PC-3 (cell line): ENCODE measurements at regions not wholly inside any gene's neighbourhood (a gene's known extent, or its start where the extent isn't known, plus 50 kb on each side); places are given as distances from the start of the nearest gene placed in this dataset.
A peak's percentile ranks its signal among the peaks of the same experiment; 100 is the strongest.

Source experiments
- ATAC-seq: fragments of 200-7000 bp; cut with Tn5 transposase; 2 replicates; pipeline ENCODE4 v1.9.1; 2020; ENCODE audit warnings: mild to moderate bottlenecking, moderate library complexity
- BruUV-seq: library from RNA; stranded (reverse); fragments of 400-500 nt; replicated peaks from 2 replicates; lab custom pipeline; 2021; lab: Mats Ljungman, UMichigan
- CTCF ChIA-PET: fragments of 300-600 bp; sonication (Branson Sonifier 250); formaldehyde crosslinking; loops from one replicate; lab custom pipeline; 2022; ENCODE audit warnings: antibody characterized with exemption; lab: Charles Lee
- POLR2A ChIA-PET: fragments of 300-600 bp; sonication (Branson Sonifier 250); formaldehyde crosslinking; loops from one replicate; lab custom pipeline; 2022; ENCODE audit warnings: antibody characterized with exemption; ENCODE audit not compliant: unreplicated experiment; lab: Charles Lee
- DNase-seq: peaks from one replicate; pipeline ENCODE4 v3.0.0-alpha.2; 2015
- H2AFZ ChIP-seq: fragments of 300-600 bp; sonication (generic); 2 replicates; pipeline ENCODE4 v1.6.0; 2016; ENCODE audit warnings: antibody characterized with exemption, low read length
- H3F3A ChIP-seq: fragments of 300-600 bp; sonication (generic); one replicate; pipeline ENCODE4 v1.6.0; 2017; ENCODE audit warnings: antibody characterized with exemption, low read length, control low read depth, mild to moderate bottlenecking; ENCODE audit not compliant: unreplicated experiment
- H3K27ac ChIP-seq: fragments of 300-600 bp; sonication (generic); 2 replicates; pipeline ENCODE4 v1.5.1; 2016; ENCODE audit warnings: mild to moderate bottlenecking, low read length
- H3K27me3 ChIP-seq: fragments of 300-600 bp; sonication (generic); 2 replicates; pipeline ENCODE4 v1.6.1; 2016; ENCODE audit warnings: low read length, mixed read lengths
- H3K36me3 ChIP-seq: fragments of 300-600 bp; sonication (generic); 2 replicates; pipeline ENCODE4 v1.6.1; 2016; ENCODE audit warnings: low read depth, mixed run types, low read length, mixed read lengths
- H3K4me1 ChIP-seq: fragments of 300-600 bp; sonication (generic); 2 replicates; pipeline ENCODE4 v1.5.1; 2016; ENCODE audit warnings: low read length; ENCODE audit not compliant: insufficient read depth
- H3K4me2 ChIP-seq: fragments of 300-600 bp; sonication (generic); 2 replicates; pipeline ENCODE4 v1.6.0; 2016; ENCODE audit warnings: low read length
- H3K4me3 ChIP-seq: fragments of 300-600 bp; sonication (generic); 2 replicates; pipeline ENCODE4 v1.5.1; 2016; ENCODE audit warnings: mild to moderate bottlenecking, low read length, mixed read lengths
- H3K79me2 ChIP-seq: fragments of 300-600 bp; sonication (generic); 2 replicates; pipeline ENCODE4 v1.6.1; 2017; ENCODE audit warnings: low read length, mixed read lengths
- H3K9ac ChIP-seq: fragments of 300-600 bp; sonication (generic); 2 replicates; pipeline ENCODE4 v1.6.0; 2016; ENCODE audit warnings: mild to moderate bottlenecking, low read length
- H3K9me2 ChIP-seq: fragments of 300-600 bp; sonication (generic); replicated peaks from 2 replicates; pipeline ENCODE4 v1.6.1; 2016; ENCODE audit warnings: mixed run types, low read length, mixed read lengths
- H3K9me3 ChIP-seq: fragments of 300-600 bp; sonication (generic); 2 replicates; pipeline ENCODE4 v1.6.1; 2016; ENCODE audit warnings: low read length, mixed read lengths
- H4K20me1 ChIP-seq: fragments of 300-600 bp; sonication (generic); 2 replicates; pipeline ENCODE4 v1.6.1; 2016; ENCODE audit warnings: low read length, mixed read lengths
- EZH2 ChIP-seq: fragments of 300-600 bp; sonication (generic); IDR thresholded peaks from one replicate; pipeline ENCODE4 v1.6.1; 2017; ENCODE audit warnings: antibody characterized with exemption, mild to moderate bottlenecking, low read length; ENCODE audit not compliant: unreplicated experiment
- EZH2phosphoT487 ChIP-seq: fragments of 300-600 bp; sonication (generic); IDR thresholded peaks from 2 replicates; pipeline ENCODE4 v1.6.1; 2018; ENCODE audit warnings: mild to moderate bottlenecking, antibody characterized with exemption, low read length, borderline replicate concordance
- intact Hi-C: fragments of 100-400 bp; cut with micrococcal nuclease; formaldehyde crosslinking; loops from 2 replicates; pipeline ENCODE4 v1.9.0; 2023
- TF ChIP-seq, protein P1 (sequence below): fragments of 300-600 bp; sonication (generic); conservative IDR thresholded peaks from 2 replicates; pipeline ENCODE4 v1.5.1; 2017; ENCODE audit warnings: antibody characterized with exemption, low read depth, mild to moderate bottlenecking, low read length

GRCh38 chr3:89889386-89889785 is 782.0 kb downstream of the EPHA3 start:
- H3K79me2 ChIP-seq: no peaks in the 10 kb centered on the region
- H3K9ac ChIP-seq: no peak overlapping the region
- no peak overlapping the region for H3K4me2 ChIP-seq
- no peak overlapping the region for H3K4me3 ChIP-seq
- ChIA-PET CTCF (no interaction called here), POLR2A (no interaction called here)
- no peaks in the 10 kb centered on the region for H4K20me1 ChIP-seq
- no peaks in the 10 kb centered on the region for H3K4me1 ChIP-seq
- H3K9me2 ChIP-seq: no peaks in the 10 kb centered on the region
- TF ChIP-seq, protein P1, sequence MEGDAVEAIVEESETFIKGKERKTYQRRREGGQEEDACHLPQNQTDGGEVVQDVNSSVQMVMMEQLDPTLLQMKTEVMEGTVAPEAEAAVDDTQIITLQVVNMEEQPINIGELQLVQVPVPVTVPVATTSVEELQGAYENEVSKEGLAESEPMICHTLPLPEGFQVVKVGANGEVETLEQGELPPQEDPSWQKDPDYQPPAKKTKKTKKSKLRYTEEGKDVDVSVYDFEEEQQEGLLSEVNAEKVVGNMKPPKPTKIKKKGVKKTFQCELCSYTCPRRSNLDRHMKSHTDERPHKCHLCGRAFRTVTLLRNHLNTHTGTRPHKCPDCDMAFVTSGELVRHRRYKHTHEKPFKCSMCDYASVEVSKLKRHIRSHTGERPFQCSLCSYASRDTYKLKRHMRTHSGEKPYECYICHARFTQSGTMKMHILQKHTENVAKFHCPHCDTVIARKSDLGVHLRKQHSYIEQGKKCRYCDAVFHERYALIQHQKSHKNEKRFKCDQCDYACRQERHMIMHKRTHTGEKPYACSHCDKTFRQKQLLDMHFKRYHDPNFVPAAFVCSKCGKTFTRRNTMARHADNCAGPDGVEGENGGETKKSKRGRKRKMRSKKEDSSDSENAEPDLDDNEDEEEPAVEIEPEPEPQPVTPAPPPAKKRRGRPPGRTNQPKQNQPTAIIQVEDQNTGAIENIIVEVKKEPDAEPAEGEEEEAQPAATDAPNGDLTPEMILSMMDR: no peak
- TF ChIP-seq EZH2phosphoT487 (no peak), EZH2 (no peak)
- H3K27ac ChIP-seq: no peak overlapping the region
- H3F3A ChIP-seq: no peaks in the 10 kb centered on the region
- H3K9me3 ChIP-seq: no peaks in the 10 kb centered on the region
- no peaks in the 10 kb centered on the region for H3K27me3 ChIP-seq
- H3K36me3 ChIP-seq: no peaks in the 10 kb centered on the region
- H2AFZ ChIP-seq: no peak overlapping the region
- DNase-seq (no peak), ATAC-seq (no peak)
- intact Hi-C loops: no loop called here
- no TSS peak for BruUV-seq

- TF ChIP-seq EZH2phosphoT487 (no peak), EZH2 (no peak)
- TF ChIP-seq, protein P1: no peak
- H3K4me1 ChIP-seq: no peaks in the 10 kb centered on the region
- CTCF ChIA-PET: no interaction called here
- no peak overlapping the region for H3K4me3 ChIP-seq
- H3K79me2 ChIP-seq: no peaks in the 10 kb centered on the region
- no peak overlapping the region for H3K9ac ChIP-seq
- H3F3A ChIP-seq: no peaks in the 10 kb centered on the region
- intact Hi-C loops: no loop called here
- H4K20me1 ChIP-seq: no peaks in the 10 kb centered on the region
- no peaks in the 10 kb centered on the region for H3K9me2 ChIP-seq
- H3K4me2 ChIP-seq: no peak overlapping the region
- H3K27ac ChIP-seq: no peak overlapping the region
- H2AFZ ChIP-seq: no peak overlapping the region
- no peaks in the 10 kb centered on the region for H3K27me3 ChIP-seq
- no TSS peak for BruUV-seq
- DNase-seq (no peak), ATAC-seq (no peak)
- POLR2A ChIA-PET: no interaction called here
- no peaks in the 10 kb centered on the region for H3K36me3 ChIP-seq
- no peaks in the 10 kb centered on the region for H3K9me3 ChIP-seq
These were observed 801.3 kb downstream of the EPHA3 start for GRCh38 chr3:89908711-89909213.

- no peak for DNase-seq
- no peak overlapping the region for H3K27ac ChIP-seq
- no peaks in the 10 kb centered on the region for H3F3A ChIP-seq
- no peaks in the 10 kb centered on the region for H3K9me2 ChIP-seq
- ATAC-seq: no peak
- no peak for TF ChIP-seq EZH2phosphoT487
- no peak for TF ChIP-seq EZH2
- TF ChIP-seq, protein P1: no peak
- ChIA-PET POLR2A (no interaction called here), CTCF (no interaction called here)
- no peaks in the 10 kb centered on the region for H3K9me3 ChIP-seq
- H2AFZ ChIP-seq: peak overlapping the region; percentile 24; the same call in 1 of the 2 replicates
- H3K79me2 ChIP-seq: no peaks in the 10 kb centered on the region
- no TSS peak for BruUV-seq
- no peak overlapping the region for H3K4me2 ChIP-seq
- H3K4me1 ChIP-seq: no peaks in the 10 kb centered on the region
- H3K36me3 ChIP-seq: no peaks in the 10 kb centered on the region
- H3K4me3 ChIP-seq: no peak overlapping the region
- no peaks in the 10 kb centered on the region for H4K20me1 ChIP-seq
- intact Hi-C loops: no loop called here
- no peak overlapping the region for H3K9ac ChIP-seq
- no peaks in the 10 kb centered on the region for H3K27me3 ChIP-seq
These were observed 804.6 kb downstream of the EPHA3 start for GRCh38 chr3:89912031-89912430.
